Choroid plexus epithelial cell (primary cell): ENCODE measurements at regions not wholly inside any gene's neighbourhood (a gene's known extent, or its start where the extent isn't known, plus 50 kb on each side); places are given as distances from the start of the nearest gene placed in this dataset.
"Not testable (repeated sequence)": the region's sequence is repeated elsewhere in the genome, so short reads cannot be mapped to it uniquely, and the experiment has no call there.

Experiments
- DNase-seq: peaks from one replicate; pipeline ENCODE4 v3.0.0-alpha.2; 2010; ENCODE audit warnings: low read depth
- H3K4me3 ChIP-seq: 2 replicates; pipeline ENCODE4 v1.5.1; 2011; ENCODE audit warnings: low read depth, mild to moderate bottlenecking, control low read depth, low read length, moderate library complexity
- CTCF ChIP-seq: conservative IDR thresholded peaks from 2 replicates; pipeline ENCODE4 v1.5.1; 2011; ENCODE audit warnings: low read depth, mild to moderate bottlenecking, control low read depth, inconsistent platforms, low read length, moderate library complexity

GRCh38 chr15:34657469-34658127 is 74.1 kb upstream of the GOLGA8B start:
- TF ChIP-seq CTCF, result no peak
- no peak overlapping the region for H3K4me3 ChIP-seq
- no peak for DNase-seq

GRCh38 chr15:34656005-34656796 is 72.8 kb upstream of the GOLGA8B start:
- H3K4me3 ChIP-seq, result no peak overlapping the region
- no peak for DNase-seq
- no peak for TF ChIP-seq CTCF

GRCh38 chr15:34655326-34655725 is 71.9 kb upstream of the GOLGA8B start:
- H3K4me3 ChIP-seq, result no peak overlapping the region
- TF ChIP-seq CTCF, result no peak
- no peak for DNase-seq

- DNase-seq, result no peak
- no peak for TF ChIP-seq CTCF
- no peak overlapping the region for H3K4me3 ChIP-seq
Observed at GRCh38 chr15:34654625-34655024, 71.2 kb upstream of the GOLGA8B start.

- no peak overlapping the region for H3K4me3 ChIP-seq
- no peak for DNase-seq
- no peak for TF ChIP-seq CTCF
Observed at GRCh38 chr15:34653992-34654391, 70.5 kb upstream of the GOLGA8B start.

- not testable (repeated sequence) for DNase-seq, H3K4me3 ChIP-seq
Observed at GRCh38 chr15:34653326-34653725, 69.9 kb upstream of the GOLGA8B start.

DNA sequence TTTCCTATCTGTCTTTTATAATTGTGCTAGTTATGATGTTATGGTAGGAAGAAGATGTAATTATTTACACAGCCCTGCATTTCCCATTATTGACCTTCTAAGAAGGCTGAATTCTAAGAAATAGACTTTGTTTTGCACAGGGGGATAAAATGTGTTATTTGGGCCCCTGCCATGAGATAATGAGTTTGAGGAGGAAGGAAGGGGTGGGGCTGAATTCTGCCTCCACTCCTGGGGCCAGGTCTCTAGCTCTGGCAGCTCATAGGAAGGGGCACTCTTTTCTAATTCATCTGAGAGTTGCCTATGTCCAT is 69.2 kb upstream of the GOLGA8B start:
- H3K4me3 ChIP-seq, result no peak overlapping the region
- DNase-seq, result no peak
- TF ChIP-seq CTCF, result no peak
